ENCODE measurements at regions not wholly inside any gene's neighbourhood (a gene's known extent, or its start where the extent isn't known, plus 50 kb on each side); places are given as distances from the start of the nearest gene placed in this dataset.

DNA sequence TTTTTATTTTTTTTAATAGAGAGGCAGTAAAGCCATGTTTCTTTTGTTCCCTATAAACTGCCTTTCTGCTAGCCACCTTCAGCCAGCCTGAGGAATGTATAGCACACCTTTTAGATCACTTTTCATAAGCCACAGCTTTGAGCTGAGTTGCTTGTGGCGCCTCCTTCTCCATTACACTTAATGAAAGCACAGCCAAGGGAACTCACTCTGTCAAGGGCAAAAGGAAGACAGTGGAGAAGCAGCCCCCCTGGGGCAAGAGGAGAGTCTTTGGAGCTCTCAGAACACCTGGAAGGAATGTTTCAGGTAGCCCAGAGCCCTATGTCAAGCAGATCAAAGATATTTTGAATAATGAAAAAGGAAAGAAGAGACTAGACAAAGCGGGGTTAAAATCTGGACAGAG lies 235.1 kb downstream of the CLIC5 start:
- TF ChIP-seq SIN3A (IDR thresholded peaks at IDR 0.05; ENCODE audit: borderline replicate concordance, insufficient read depth, low read length) (no peak), POLR2AphosphoS5 (IDR thresholded peaks at IDR 0.05; ENCODE audit: low read depth, low read length) (no peak), TAF1 (IDR thresholded peaks at IDR 0.05; ENCODE audit: borderline replicate concordance, insufficient read depth, low read length) (no peak)
